Thyroid gland (tissue), 4 donors: ENCODE measurements at regions not wholly inside any gene's neighbourhood (a gene's known extent, or its start where the extent isn't known, plus 50 kb on each side); places are given as distances from the start of the nearest gene placed in this dataset.

Source experiments
- CTCF ChIP-seq, 6 experiments: fragments of 200-600 bp in 3 of 6; fragments of 450-650 bp in 3 of 6; sonication (generic) in 3 of 6; IDR thresholded peaks; one replicate each; pipeline ENCODE4 v1.5.1; 2016 to 2019; ENCODE audit warnings: antibody characterized with exemption in 6 of 6, mild to moderate bottlenecking in 2 of 6, inconsistent platforms in 1 of 6, moderate library complexity in 1 of 6
- POLR2A ChIP-seq, 2 donors: fragments of 450-650 bp; IDR thresholded peaks; one replicate each; pipeline ENCODE4 v1.6.1; 2017; ENCODE audit warnings: antibody characterized with exemption in 2 of 2, mild to moderate bottlenecking in 2 of 2, moderate library complexity in 1 of 2

GRCh38 chr5:136522217-136522956 lies 157.0 kb upstream of the TRPC7 start:
- TF ChIP-seq CTCF (IDR thresholded peaks at IDR 0.05) (no peak), POLR2A (IDR thresholded peaks at IDR 0.05) (no peak)
